WERI-Rb-1 (cell line): ENCODE measurements at regions not wholly inside any gene's neighbourhood (a gene's known extent, or its start where the extent isn't known, plus 50 kb on each side); places are given as distances from the start of the nearest gene placed in this dataset.
"Not testable (repeated sequence)": the region's sequence is repeated elsewhere in the genome, so short reads cannot be mapped to it uniquely, and the experiment has no call there.

Experiments
- DNase-seq: peaks from one replicate; pipeline ENCODE4 v3.0.0-alpha.2; 2020
- H3K27ac ChIP-seq: fragments of 250-450 bp; sonication (Bioruptor Pico); 2 replicates; pipeline ENCODE4 v1.5.1; 2020; ENCODE audit warnings: mild to moderate bottlenecking, moderate library complexity
- H3K27me3 ChIP-seq: fragments of 250-450 bp; sonication (Bioruptor Pico); 2 replicates; pipeline ENCODE4 v1.5.1; 2021; ENCODE audit warnings: mild to moderate bottlenecking, low read depth, moderate library complexity; ENCODE audit not compliant: insufficient read depth, severe bottlenecking
- H3K36me3 ChIP-seq: fragments of 250-450 bp; sonication (Bioruptor Pico); 2 replicates; pipeline ENCODE4 v1.5.1; 2020; ENCODE audit warnings: mild to moderate bottlenecking, moderate library complexity
- H3K4me3 ChIP-seq: 2 replicates; pipeline ENCODE4 v1.5.1; 2011; ENCODE audit warnings: low read depth, mild to moderate bottlenecking, control low read depth, low read length
- H3K9me3 ChIP-seq: fragments of 250-450 bp; sonication (Bioruptor Pico); 2 replicates; pipeline ENCODE4 v1.5.1; 2021; ENCODE audit warnings: mild to moderate bottlenecking, moderate library complexity; ENCODE audit not compliant: severe bottlenecking
- CTCF ChIP-seq: IDR thresholded peaks from 2 replicates; pipeline ENCODE4 v1.5.1; 2011; ENCODE audit warnings: low read depth, mild to moderate bottlenecking, control low read depth, inconsistent platforms, low read length

- Histone ChIP-seq H3K36me3 (no peaks in the 10 kb centered on the region), H3K9me3 (no peaks in the 10 kb centered on the region), H3K27me3 (no peaks in the 10 kb centered on the region), H3K27ac (no peak overlapping the region), H3K4me3 (no peak overlapping the region)
- no peak for TF ChIP-seq CTCF
- no peak for DNase-seq
Observed at GRCh38 chr3:145307272-145307671, 853.7 kb downstream of the PLOD2 start.

GRCh38 chr3:145313751-145314150 is 847.2 kb downstream of the PLOD2 start:
- no peak for DNase-seq
- no peak overlapping the region for H3K27ac ChIP-seq
- no peaks in the 10 kb centered on the region for H3K36me3 ChIP-seq
- H3K27me3 ChIP-seq, result no peaks in the 10 kb centered on the region
- TF ChIP-seq CTCF, result no peak
- no peaks in the 10 kb centered on the region for H3K9me3 ChIP-seq
- H3K4me3 ChIP-seq, result no peak overlapping the region

GRCh38 chr3:145316253-145316652 is 844.7 kb downstream of the PLOD2 start:
- H3K36me3 ChIP-seq, H3K9me3 ChIP-seq, H3K4me3 ChIP-seq, H3K27me3 ChIP-seq, DNase-seq, H3K27ac ChIP-seq: not testable (repeated sequence)

GRCh38 chr3:145326666-145327065 is 834.3 kb downstream of the PLOD2 start:
- Histone ChIP-seq H3K4me3 (no peak overlapping the region), H3K27ac (no peak overlapping the region), H3K36me3 (no peaks in the 10 kb centered on the region), H3K9me3 (no peaks in the 10 kb centered on the region), H3K27me3 (no peaks in the 10 kb centered on the region)
- no peak for DNase-seq
- TF ChIP-seq CTCF, result no peak

GRCh38 chr3:145333427-145333826 is 827.6 kb downstream of the PLOD2 start:
- H3K27ac ChIP-seq, result not testable (repeated sequence)

GRCh38 chr3:145333931-145334330 is 827.1 kb downstream of the PLOD2 start:
- Histone ChIP-seq H3K9me3 (no peaks in the 10 kb centered on the region), H3K27me3 (no peaks in the 10 kb centered on the region), H3K4me3 (no peak overlapping the region), H3K36me3 (no peaks in the 10 kb centered on the region), H3K27ac (no peak overlapping the region)
- no peak for DNase-seq
- TF ChIP-seq CTCF, result no peak

More at GRCh38 chr3:145333427-145333826, 827.6 kb downstream of the PLOD2 start:
- not testable (repeated sequence) for H3K4me3 ChIP-seq, H3K9me3 ChIP-seq, H3K36me3 ChIP-seq, H3K27me3 ChIP-seq, DNase-seq

GRCh38 chr3:145355206-145355605 is 805.8 kb downstream of the PLOD2 start:
- peak; percentile 58 for DNase-seq
- no peak overlapping the region for H3K27ac ChIP-seq
- no peaks in the 10 kb centered on the region for H3K36me3 ChIP-seq
- H3K4me3 ChIP-seq, result no peak overlapping the region
- H3K9me3 ChIP-seq, result peaks cover 18% of the 10 kb centered on the region
- H3K27me3 ChIP-seq, result no peaks in the 10 kb centered on the region
- no peak for TF ChIP-seq CTCF
